ENCODE measurements at regions not wholly inside any gene's neighbourhood (a gene's known extent, or its start where the extent isn't known, plus 50 kb on each side); places are given as distances from the start of the nearest gene placed in this dataset.

DNA sequence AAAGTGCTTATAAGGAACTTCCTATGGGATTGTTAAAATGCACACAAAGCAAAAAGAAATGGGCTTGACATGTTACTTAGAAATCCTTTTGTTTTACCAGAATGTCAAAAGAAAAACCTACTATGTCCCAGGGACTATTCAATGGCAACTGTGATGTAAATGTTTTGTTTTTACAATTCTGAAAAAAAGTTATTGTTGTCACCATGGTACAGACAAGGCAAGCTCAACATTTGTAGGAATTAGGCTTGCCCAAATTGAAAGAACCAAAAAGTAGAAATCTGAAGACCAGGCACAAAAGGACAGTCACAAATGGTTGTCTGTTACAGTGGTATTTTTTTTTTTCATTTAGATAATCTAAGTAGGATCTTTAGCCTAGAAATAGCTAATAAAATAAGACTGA, 638.6 kb downstream of the STPG2 start:
- Histone ChIP-seq H3K4me3 (ENCODE audit: low read depth in 1 of 3, low read length in 3 of 3) (no peak overlapping the region), H3K9me3 (ENCODE audit: control insufficient read depth in 4 of 4, low read length in 3 of 4) (no peaks in the 10 kb centered on the region), H3K9ac (ENCODE audit: low read depth in 1 of 2, low read length in 2 of 2) (no peak overlapping the region), H3K27ac (ENCODE audit: low read depth in 1 of 2, low read length in 2 of 2) (no peak overlapping the region), H3K27me3 (ENCODE audit: control insufficient read depth in 4 of 4, insufficient read depth in 4 of 4, low read length in 3 of 4) (no peaks in the 10 kb centered on the region), H3K36me3 (ENCODE audit: control insufficient read depth in 4 of 4, insufficient read depth in 3 of 4, low read depth in 1 of 4, low read length in 3 of 4) (no peaks in the 10 kb centered on the region), H3K4me1 (ENCODE audit: control insufficient read depth in 4 of 4, insufficient read depth in 4 of 4, low read length in 3 of 4) (no peaks in the 10 kb centered on the region)
- DNase-seq (ENCODE audit: low spot score) = no peak
- TF ChIP-seq JUND (IDR thresholded peaks at IDR 0.05) (no peak), HNF4A (conservative IDR thresholded peaks at IDR 0.05) (no peak), FOXA2 (IDR thresholded peaks at IDR 0.05) (no peak), TAF1 (conservative IDR thresholded peaks at IDR 0.05) (no peak), GABPA (IDR thresholded peaks at IDR 0.05 in 1 of 2, conservative IDR thresholded peaks at IDR 0.05 in 1 of 2) (no peak), FOXA1 (IDR thresholded peaks at IDR 0.05) (no peak), SP1 (IDR thresholded peaks at IDR 0.05) (no peak), RAD21 (IDR thresholded peaks at IDR 0.05) (no peak), YY1 (IDR thresholded peaks at IDR 0.05) (no peak), HNF4G (IDR thresholded peaks at IDR 0.05) (no peak), NR2F2 (IDR thresholded peaks at IDR 0.05) (no peak), RXRA (IDR thresholded peaks at IDR 0.05) (no peak)
- TF ChIP-seq, protein P1, sequence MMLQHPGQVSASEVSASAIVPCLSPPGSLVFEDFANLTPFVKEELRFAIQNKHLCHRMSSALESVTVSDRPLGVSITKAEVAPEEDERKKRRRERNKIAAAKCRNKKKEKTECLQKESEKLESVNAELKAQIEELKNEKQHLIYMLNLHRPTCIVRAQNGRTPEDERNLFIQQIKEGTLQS (IDR thresholded peaks at IDR 0.05) = no peak
- TF ChIP-seq, protein P2, sequence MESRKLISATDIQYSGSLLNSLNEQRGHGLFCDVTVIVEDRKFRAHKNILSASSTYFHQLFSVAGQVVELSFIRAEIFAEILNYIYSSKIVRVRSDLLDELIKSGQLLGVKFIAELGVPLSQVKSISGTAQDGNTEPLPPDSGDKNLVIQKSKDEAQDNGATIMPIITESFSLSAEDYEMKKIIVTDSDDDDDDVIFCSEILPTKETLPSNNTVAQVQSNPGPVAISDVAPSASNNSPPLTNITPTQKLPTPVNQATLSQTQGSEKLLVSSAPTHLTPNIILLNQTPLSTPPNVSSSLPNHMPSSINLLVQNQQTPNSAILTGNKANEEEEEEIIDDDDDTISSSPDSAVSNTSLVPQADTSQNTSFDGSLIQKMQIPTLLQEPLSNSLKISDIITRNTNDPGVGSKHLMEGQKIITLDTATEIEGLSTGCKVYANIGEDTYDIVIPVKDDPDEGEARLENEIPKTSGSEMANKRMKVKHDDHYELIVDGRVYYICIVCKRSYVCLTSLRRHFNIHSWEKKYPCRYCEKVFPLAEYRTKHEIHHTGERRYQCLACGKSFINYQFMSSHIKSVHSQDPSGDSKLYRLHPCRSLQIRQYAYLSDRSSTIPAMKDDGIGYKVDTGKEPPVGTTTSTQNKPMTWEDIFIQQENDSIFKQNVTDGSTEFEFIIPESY (IDR thresholded peaks at IDR 0.05) = no peak
- TF ChIP-seq, protein P3, sequence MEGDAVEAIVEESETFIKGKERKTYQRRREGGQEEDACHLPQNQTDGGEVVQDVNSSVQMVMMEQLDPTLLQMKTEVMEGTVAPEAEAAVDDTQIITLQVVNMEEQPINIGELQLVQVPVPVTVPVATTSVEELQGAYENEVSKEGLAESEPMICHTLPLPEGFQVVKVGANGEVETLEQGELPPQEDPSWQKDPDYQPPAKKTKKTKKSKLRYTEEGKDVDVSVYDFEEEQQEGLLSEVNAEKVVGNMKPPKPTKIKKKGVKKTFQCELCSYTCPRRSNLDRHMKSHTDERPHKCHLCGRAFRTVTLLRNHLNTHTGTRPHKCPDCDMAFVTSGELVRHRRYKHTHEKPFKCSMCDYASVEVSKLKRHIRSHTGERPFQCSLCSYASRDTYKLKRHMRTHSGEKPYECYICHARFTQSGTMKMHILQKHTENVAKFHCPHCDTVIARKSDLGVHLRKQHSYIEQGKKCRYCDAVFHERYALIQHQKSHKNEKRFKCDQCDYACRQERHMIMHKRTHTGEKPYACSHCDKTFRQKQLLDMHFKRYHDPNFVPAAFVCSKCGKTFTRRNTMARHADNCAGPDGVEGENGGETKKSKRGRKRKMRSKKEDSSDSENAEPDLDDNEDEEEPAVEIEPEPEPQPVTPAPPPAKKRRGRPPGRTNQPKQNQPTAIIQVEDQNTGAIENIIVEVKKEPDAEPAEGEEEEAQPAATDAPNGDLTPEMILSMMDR (IDR thresholded peaks at IDR 0.05; ENCODE audit: low read depth, low read length, missing input control) = no peak
- TF ChIP-seq, protein P4, sequence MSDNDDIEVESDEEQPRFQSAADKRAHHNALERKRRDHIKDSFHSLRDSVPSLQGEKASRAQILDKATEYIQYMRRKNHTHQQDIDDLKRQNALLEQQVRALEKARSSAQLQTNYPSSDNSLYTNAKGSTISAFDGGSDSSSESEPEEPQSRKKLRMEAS (IDR thresholded peaks at IDR 0.05) = no peak

DNA sequence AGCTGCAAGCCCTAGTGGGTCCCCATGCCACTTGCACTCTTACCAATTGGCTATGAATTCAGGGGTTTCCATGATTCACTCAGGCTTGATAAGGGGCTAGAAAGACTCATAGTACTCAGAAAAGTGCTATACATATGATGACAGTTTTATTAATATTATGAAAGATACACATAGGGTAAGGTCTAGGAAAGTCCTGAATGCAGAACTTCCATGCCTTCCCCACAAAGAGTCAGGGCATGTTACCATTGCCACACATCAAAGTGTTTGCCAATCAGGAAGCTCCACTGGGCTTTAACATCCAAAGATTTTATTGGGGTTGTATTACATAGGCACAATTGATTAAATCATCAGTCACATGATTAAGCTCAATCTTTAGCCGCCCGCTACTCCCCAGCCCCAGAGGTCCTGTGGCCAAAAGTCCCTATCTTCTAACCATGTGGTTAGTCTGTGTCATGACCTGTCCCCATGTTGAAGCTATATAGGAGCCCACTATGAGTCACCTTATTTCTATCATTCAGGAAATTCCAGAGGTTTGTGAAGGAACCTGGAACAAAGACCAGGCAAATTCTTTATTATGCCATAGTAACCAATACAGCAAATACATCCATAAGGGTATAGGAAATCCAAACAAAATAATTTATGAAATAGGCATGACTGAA, 635.6 kb downstream of the STPG2 start:
- H3K9ac ChIP-seq (ENCODE audit: low read depth in 1 of 2, low read length in 2 of 2) = no peak overlapping the region
- WGBS = 100% methylated on average over 2 of the region's 2 CpGs
- H3K36me3 ChIP-seq (ENCODE audit: control insufficient read depth in 4 of 4, insufficient read depth in 3 of 4, low read depth in 1 of 4, low read length in 3 of 4) = no peaks in the 10 kb centered on the region
- H3K4me1 ChIP-seq (ENCODE audit: control insufficient read depth in 4 of 4, insufficient read depth in 4 of 4, low read length in 3 of 4) = no peaks in the 10 kb centered on the region
- no peaks in the 10 kb centered on the region for H3K9me3 ChIP-seq (ENCODE audit: control insufficient read depth in 4 of 4, low read length in 3 of 4)
- H3K27me3 ChIP-seq (ENCODE audit: control insufficient read depth in 4 of 4, insufficient read depth in 4 of 4, low read length in 3 of 4) = no peaks in the 10 kb centered on the region
- no peak for DNase-seq (ENCODE audit: low spot score)
- H3K27ac ChIP-seq (ENCODE audit: low read depth in 1 of 2, low read length in 2 of 2) = no peak overlapping the region
- TF ChIP-seq JUND (IDR thresholded peaks at IDR 0.05) = no peak
- TF ChIP-seq, protein P4 (IDR thresholded peaks at IDR 0.05) = no peak
- TF ChIP-seq EGR1 (IDR thresholded peaks at IDR 0.05; ENCODE audit: low read depth in 2 of 2) = no peak
- TF ChIP-seq, protein P2 (IDR thresholded peaks at IDR 0.05) = no peak
- no peak for TF ChIP-seq YY1 (IDR thresholded peaks at IDR 0.05)
- TF ChIP-seq HNF4G (IDR thresholded peaks at IDR 0.05) = no peak
- no peak for TF ChIP-seq RXRA (IDR thresholded peaks at IDR 0.05)
- TF ChIP-seq, protein P3 (IDR thresholded peaks at IDR 0.05; ENCODE audit: low read depth, low read length, missing input control) = no peak
- TF ChIP-seq FOXA2 (IDR thresholded peaks at IDR 0.05) = no peak
- no peak overlapping the region for H3K4me3 ChIP-seq (ENCODE audit: low read depth in 1 of 3, low read length in 3 of 3)

Data from liver (tissue), 8 donors.